GM21723 (cell line): ENCODE measurements at regions not wholly inside any gene's neighbourhood (a gene's known extent, or its start where the extent isn't known, plus 50 kb on each side); places are given as distances from the start of the nearest gene placed in this dataset.
"Not testable (repeated sequence)": the region's sequence is repeated elsewhere in the genome, so short reads cannot be mapped to it uniquely, and the experiment has no call there.

Experiments used
- ATAC-seq: cut with Tn5 transposase; IDR thresholded peaks from one replicate; pipeline ENCODE4 v1.9.1; 2021; ENCODE audit warnings: mild to moderate bottlenecking, moderate library complexity; ENCODE audit not compliant: unreplicated experiment

DNA sequence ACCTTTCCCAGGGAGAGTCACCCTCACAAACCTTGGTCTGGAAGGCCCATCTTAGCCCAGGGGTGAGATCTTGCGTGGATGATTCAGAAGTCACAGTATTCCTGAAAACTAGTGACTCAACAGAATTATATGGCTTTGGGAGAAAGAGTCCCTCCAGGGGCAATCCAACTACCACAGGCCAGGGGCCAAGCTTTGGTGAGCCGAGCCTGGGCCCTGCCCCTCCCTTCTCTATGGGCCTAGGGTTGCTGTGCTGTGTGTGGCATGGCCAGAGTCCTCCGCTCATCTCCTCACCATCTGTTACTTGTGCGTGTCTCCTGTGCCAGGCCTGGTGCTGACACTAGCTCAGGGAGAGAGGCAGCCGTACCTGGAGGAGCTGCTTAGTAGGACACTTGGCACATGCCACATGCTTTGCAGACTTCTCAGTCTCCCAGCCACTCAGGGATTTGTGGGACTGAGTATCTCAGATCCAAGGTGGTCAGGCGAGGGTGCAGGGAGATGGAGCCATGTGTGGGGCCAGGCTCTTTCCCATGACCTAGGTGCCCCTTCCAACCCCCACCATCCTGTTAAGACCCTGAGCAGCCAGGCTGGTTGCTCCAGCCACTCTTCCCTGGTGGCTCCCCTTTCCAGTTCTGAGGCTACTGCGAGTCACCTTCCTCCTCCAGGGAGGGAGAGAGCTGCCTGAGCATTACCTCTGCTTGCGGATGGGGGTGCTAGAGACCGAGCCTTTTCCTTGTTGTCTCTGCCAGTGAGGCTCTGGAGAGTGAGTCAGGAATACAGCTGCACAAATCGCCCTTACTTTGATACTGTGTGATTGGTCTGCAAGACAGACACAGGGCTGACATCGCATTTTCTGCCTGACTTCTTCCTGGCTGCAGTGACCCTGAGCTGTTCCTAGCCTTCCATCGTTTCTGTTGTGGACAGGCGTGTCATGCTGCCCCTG lies 94.1 kb downstream of the SLC25A47 start:
- no peak for ATAC-seq

DNA sequence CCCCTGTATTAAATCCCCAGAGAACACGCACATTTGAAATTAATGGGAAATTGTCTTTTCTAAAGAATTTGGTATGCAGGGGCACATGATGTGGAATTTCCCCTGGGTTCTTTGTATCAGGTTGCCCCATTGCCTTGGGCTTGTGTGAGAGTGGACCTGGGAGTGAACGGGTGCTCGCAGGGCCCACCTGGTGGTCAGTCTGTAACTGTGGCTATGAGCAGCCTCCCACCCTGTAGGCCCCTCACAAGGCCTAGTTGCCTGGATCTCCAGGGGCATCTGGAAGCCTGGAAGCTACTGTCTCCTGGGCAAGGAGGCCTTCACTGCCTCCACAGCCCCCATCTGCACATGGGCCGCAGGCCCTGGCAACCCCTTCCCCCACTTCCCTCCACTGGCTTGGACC lies 96.7 kb downstream of the SLC25A47 start:
- no peak for ATAC-seq

- ATAC-seq, result no peak
These were observed 98.8 kb downstream of the SLC25A47 start for GRCh38 chr14:100421756-100422470.

DNA sequence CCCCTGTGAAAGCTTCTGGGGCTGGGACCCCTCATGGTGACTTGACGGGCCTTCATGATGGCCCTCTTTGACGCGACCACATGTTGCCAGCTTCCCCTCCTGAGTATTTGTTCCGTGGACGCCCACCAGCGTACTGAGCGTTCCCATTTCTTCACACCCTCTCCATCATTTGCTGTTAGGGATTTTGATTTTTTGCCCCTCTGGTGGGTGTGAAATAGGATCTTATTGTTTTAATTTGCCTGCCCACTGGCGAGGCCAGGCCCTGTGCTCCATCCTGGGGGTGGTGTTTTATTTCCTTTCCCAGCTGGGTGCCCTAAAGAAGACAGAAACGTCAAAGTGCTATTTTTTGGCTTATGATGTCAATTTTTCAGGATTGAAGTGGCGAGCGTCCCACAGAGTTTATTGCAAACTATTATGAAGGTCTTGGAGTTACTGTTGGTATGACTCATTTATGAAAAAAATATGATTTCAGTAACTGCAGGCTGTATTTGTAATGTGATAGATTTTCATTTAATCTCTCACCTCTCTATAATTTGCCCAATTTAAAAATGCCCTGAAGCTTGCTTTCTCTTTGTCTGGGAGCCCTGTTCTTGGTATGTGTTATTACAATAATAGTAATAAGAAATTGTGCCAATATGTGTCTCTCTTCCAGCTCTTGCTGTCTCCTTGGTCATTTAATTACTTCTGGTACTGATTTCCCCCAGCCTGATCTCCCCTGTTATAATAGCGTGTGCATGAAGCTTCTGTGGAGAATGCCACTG lies 99.6 kb downstream of the SLC25A47 start:
- no peak for ATAC-seq

DNA sequence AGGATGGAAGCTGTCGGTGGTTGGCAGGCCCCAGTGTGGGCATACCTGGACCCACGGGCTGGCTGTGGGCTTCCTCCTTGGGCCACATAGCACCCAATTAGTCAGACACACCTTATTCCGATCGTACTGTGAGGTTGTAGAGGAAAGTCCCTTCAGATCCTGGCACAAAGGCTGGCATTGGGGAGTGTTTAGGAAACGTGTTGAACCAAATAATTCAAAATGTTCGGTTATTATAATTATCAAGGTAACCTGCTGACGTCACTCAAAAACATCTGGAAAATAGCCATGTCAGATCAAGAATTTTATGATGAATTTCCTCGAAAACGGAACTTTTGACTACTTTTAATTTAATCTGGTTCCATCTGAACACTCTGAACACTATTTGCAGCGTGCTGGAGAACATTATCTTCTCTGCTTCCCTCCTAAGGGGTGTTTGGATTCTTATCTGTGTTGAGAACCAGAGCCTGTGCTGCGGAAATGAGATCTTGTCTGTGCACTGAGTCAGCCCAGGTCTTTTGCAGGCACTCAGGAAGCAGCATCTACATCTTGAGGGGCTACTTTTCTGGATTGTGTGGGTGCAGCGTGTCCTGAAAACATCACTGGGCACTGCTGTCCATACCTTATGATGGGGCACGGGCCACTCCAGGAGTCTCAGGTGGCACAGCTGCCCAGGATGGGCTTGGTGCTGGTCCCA lies 100.3 kb downstream of the SLC25A47 start:
- no peak for ATAC-seq

- no peak for ATAC-seq
These were observed 101.6 kb downstream of the SLC25A47 start for GRCh38 chr14:100424504-100425428.

GRCh38 chr14:100425429-100425827 lies 102.3 kb downstream of the SLC25A47 start:
- ATAC-seq, result no peak

GRCh38 chr14:100426314-100426713 lies 103.2 kb downstream of the SLC25A47 start:
- ATAC-seq, result no peak

DNA sequence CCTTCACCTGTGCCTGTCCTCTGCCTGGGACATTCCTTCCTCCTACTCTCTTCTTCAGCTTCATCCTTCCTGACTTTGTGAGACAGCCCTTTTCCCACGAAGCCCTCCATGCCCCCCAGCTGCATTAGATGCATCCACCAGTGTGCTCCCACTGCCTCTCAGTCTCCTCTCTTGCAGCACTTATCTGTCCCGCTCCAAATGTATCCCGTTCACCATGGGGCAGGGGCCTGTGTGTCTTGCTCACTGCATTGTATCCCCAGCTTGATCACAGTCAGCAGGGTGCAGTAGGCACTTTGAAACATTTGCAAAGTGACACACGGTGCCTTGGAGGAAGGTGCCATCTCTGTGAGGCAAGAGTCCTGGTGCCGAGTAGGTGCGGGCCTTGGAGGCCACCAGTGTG lies 104.0 kb downstream of the SLC25A47 start:
- no peak for ATAC-seq

GRCh38 chr14:100428727-100429126 lies 105.6 kb downstream of the SLC25A47 start:
- no peak for ATAC-seq

- no peak for ATAC-seq
These were observed 106.4 kb downstream of the SLC25A47 start for GRCh38 chr14:100429537-100429936.

DNA sequence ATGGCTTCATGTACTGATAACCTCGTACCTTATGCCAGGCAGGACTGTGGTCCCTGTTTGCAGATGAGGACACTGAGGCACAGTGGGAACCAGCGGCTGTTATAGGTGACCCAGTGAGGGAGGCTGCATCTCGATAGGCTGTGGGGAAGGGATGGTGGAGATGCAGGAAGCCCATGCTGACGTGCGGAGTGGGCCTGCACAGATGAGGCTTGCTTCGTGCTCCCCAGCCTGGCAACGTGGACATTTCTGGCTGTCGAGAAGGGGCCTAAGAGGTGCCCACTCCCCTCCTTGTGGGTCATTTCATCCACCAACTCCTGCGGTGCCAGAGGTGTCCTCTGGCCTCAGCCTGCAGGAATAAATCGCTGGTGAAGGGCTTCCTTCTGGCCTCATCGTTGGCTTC lies 107.4 kb downstream of the SLC25A47 start:
- no peak for ATAC-seq

- not testable (repeated sequence) for ATAC-seq
These were observed 108.3 kb downstream of the SLC25A47 start for GRCh38 chr14:100431461-100431860.

- no peak for ATAC-seq
These were observed 109.7 kb downstream of the SLC25A47 start for GRCh38 chr14:100432652-100433427.

GRCh38 chr14:100433428-100433814 lies 110.3 kb downstream of the SLC25A47 start:
- ATAC-seq, result no peak

DNA sequence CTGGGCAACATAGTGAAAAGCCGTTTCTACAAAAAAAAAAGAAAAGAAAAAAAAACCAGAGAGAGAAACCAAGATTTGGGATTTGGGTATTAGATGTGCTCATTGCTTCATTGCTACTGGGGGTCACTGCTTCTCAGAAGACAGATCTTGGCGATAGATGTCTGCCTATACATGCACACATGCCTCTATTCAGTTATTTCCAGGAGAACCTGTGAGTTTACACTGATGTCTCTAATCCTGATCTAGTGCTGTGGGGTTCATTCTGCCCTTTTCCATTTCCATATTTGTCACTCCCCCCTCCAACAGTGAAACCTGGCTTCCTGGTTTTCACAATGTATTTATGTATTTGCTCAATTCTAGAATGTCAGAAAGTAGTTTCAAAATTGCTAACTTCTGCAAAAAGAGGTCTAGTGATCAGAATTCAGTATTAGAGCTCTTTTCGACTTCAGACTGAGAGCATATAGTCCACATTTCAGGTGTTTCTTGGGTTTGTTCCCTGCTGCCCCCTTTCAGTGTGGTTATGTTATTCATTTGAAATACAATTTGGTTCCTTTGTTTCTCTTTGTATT lies 111.0 kb downstream of the SLC25A47 start:
- no peak for ATAC-seq

GRCh38 chr14:100434911-100435438 lies 111.8 kb downstream of the SLC25A47 start:
- ATAC-seq, result no peak

DNA sequence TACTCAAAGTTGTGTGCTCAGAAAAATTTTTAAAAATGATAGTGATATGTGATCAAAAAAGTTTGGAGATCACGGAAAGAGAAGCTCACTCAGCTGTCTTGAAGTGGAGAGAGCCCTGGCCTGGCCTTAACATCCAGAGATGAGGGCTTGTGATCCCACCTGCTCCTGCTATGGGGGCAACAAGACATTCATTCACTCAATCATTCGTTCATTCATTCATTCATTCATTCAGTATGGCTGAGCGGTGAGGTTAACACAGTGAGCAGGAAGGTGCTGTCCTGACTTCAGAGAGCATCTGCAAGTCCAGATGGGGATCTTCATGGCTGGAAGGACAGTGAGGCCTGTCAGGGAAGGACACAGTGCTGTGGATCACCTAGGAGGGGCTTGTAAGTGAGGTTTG lies 112.3 kb downstream of the SLC25A47 start:
- ATAC-seq, result no peak
